Activated naive CD4-positive, alpha-beta T cell treated with anti-CD3 and anti-CD28 coated beads for 36 hours (primary cell): ENCODE measurements at regions not wholly inside any gene's neighbourhood (a gene's known extent, or its start where the extent isn't known, plus 50 kb on each side); places are given as distances from the start of the nearest gene placed in this dataset.

Experiments used
- CTCF ChIA-PET: fragments of 350-600 bp; sonication (Branson Sonifier 250); formaldehyde crosslinking; loops from one replicate; lab custom pipeline; 2021; ENCODE audit warnings: antibody characterized with exemption; lab: Charles Lee
- DNase-seq: peaks from one replicate; pipeline ENCODE4 v3.0.0-alpha.2; 2020
- H3K27ac Mint-ChIP-seq: one replicate; pipeline ENCODE4 v1.8.0; 2021; ENCODE audit warnings: mild to moderate bottlenecking, mixed read lengths
- H3K27me3 Mint-ChIP-seq: one replicate; pipeline ENCODE4 v1.8.0; 2021; ENCODE audit warnings: low read depth, mixed read lengths
- H3K36me3 Mint-ChIP-seq: one replicate; pipeline ENCODE4 v1.8.0; 2021; ENCODE audit warnings: low read depth, mixed read lengths
- H3K4me1 Mint-ChIP-seq: one replicate; pipeline ENCODE4 v1.8.0; 2021; ENCODE audit warnings: low read depth, mixed read lengths
- H3K4me3 Mint-ChIP-seq: one replicate; pipeline ENCODE4 v1.8.0; 2021; ENCODE audit warnings: mild to moderate bottlenecking, moderate library complexity, mixed read lengths
- H3K9me3 Mint-ChIP-seq: one replicate; pipeline ENCODE4 v1.8.0; 2021; ENCODE audit warnings: mixed read lengths
- intact Hi-C: fragments of 100-400 bp; cut with micrococcal nuclease; formaldehyde crosslinking; loops from one replicate; pipeline ENCODE4 v1.15.1; 2023

DNA sequence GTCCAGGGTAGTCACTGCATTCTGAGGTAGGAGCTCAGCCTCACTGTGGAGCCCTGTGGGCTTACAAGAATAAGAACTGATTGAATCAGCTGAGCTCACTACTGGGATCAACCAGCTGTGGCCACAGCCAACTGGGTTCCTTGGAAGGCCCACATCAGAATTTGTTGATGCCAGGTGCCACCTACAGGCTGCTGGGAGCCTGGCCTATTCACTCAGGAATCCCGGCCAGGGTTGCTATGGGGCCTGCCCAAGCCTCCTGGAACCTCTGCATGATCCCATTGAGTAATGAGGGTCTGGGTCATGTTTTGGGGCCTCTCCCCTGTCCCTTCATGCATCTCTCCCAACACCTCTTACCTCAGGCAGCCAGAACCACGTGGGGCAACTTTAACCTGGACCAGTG lies 53.9 kb upstream of the KIAA1210 start:
- Mint-ChIP-seq H3K4me3 (no peak overlapping the region), H3K27me3 (no peaks in the 10 kb centered on the region), H3K4me1 (no peaks in the 10 kb centered on the region), H3K36me3 (no peaks in the 10 kb centered on the region), H3K9me3 (no peaks in the 10 kb centered on the region), H3K27ac (no peak overlapping the region)
- DNase-seq = peak; percentile 5
- CTCF ChIA-PET = no interaction called here
- intact Hi-C loops = no loop called here

DNA sequence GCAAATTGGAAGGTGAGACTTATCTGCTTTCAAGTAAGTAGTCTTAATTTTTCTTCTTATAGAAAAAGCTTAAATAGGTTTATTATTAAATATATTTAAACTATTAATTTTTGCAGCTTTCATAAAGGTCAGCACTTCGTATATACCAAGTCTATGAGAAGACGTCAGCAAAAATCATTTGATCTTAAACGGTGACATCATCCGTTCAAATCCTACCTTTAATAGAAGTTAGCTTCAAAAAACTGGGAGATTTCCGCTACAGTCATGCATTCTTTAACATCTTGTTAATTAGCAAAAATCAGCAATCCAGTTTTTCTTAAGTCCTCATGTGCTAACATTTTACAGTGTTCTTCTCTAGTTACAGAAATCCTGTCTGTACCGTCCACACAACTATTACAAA lies 49.9 kb upstream of the PGRMC1 start:
- no peaks in the 10 kb centered on the region for H3K9me3 Mint-ChIP-seq
- no peaks in the 10 kb centered on the region for H3K4me1 Mint-ChIP-seq
- no peak overlapping the region for H3K4me3 Mint-ChIP-seq
- no peaks in the 10 kb centered on the region for H3K36me3 Mint-ChIP-seq
- CTCF ChIA-PET = no interaction called here
- H3K27me3 Mint-ChIP-seq = no peaks in the 10 kb centered on the region
- no peak overlapping the region for H3K27ac Mint-ChIP-seq
- DNase-seq = no peak
- intact Hi-C loops = loop anchor here (5.0 kb wide), 1 partner anchor 69 kb away; no protein-coding TSS in a partner anchor
